ENCODE measurements at regions not wholly inside any gene's neighbourhood (a gene's known extent, or its start where the extent isn't known, plus 50 kb on each side); places are given as distances from the start of the nearest gene placed in this dataset.
"Not testable (repeated sequence)": the region's sequence is repeated elsewhere in the genome, so short reads cannot be mapped to it uniquely, and the experiment has no call there.

- DNase-seq (ENCODE audit: low read depth, low spot score): no peak
- no peak overlapping the region for H3K4me3 ChIP-seq (ENCODE audit: low read length)
Measured at GRCh38 chr6:134750669-134751068, 199.2 kb downstream of the ALDH8A1 start.

GRCh38 chr6:134748484-134748883 is 201.4 kb downstream of the ALDH8A1 start:
- DNase-seq (ENCODE audit: low read depth, low spot score): no peak
- no peak overlapping the region for H3K4me3 ChIP-seq (ENCODE audit: low read length)

GRCh38 chr6:134747197-134747596 is 202.7 kb downstream of the ALDH8A1 start:
- DNase-seq (ENCODE audit: low read depth, low spot score); H3K4me3 ChIP-seq (ENCODE audit: low read length): not testable (repeated sequence)

- no peak for DNase-seq (ENCODE audit: low read depth, low spot score)
- H3K4me3 ChIP-seq (ENCODE audit: low read length): no peak overlapping the region
Measured at GRCh38 chr6:134746140-134746539, 203.8 kb downstream of the ALDH8A1 start.

- DNase-seq (ENCODE audit: low read depth, low spot score); H3K4me3 ChIP-seq (ENCODE audit: low read length): not testable (repeated sequence)
Measured at GRCh38 chr6:134745192-134745591, 204.7 kb downstream of the ALDH8A1 start.

- no peak for DNase-seq (ENCODE audit: low read depth, low spot score)
- no peak overlapping the region for H3K4me3 ChIP-seq (ENCODE audit: low read length)
Measured at GRCh38 chr6:134744301-134744700, 205.6 kb downstream of the ALDH8A1 start.

- no peak for DNase-seq (ENCODE audit: low read depth, low spot score)
- H3K4me3 ChIP-seq (ENCODE audit: low read length): no peak overlapping the region
Measured at GRCh38 chr6:134741200-134741536, 208.7 kb downstream of the ALDH8A1 start.

- H3K4me3 ChIP-seq (ENCODE audit: low read length): no peak overlapping the region
- DNase-seq (ENCODE audit: low read depth, low spot score): no peak
Measured at GRCh38 chr6:134740473-134741199, 209.3 kb downstream of the ALDH8A1 start.

GRCh38 chr6:134740027-134740373 is 209.9 kb downstream of the ALDH8A1 start:
- DNase-seq (ENCODE audit: low read depth, low spot score): no peak
- H3K4me3 ChIP-seq (ENCODE audit: low read length): no peak overlapping the region

GRCh38 chr6:134739299-134740026 is 210.4 kb downstream of the ALDH8A1 start:
- no peak overlapping the region for H3K4me3 ChIP-seq (ENCODE audit: low read length)
- DNase-seq (ENCODE audit: low read depth, low spot score): no peak

- H3K4me3 ChIP-seq (ENCODE audit: low read length): no peak overlapping the region
- DNase-seq (ENCODE audit: low read depth, low spot score): no peak
Measured at GRCh38 chr6:134738211-134738885, 211.6 kb downstream of the ALDH8A1 start.

- no peak for DNase-seq (ENCODE audit: low read depth, low spot score)
- H3K4me3 ChIP-seq (ENCODE audit: low read length): no peak overlapping the region
Measured at GRCh38 chr6:134735461-134735860, 214.4 kb downstream of the ALDH8A1 start.

GRCh38 chr6:134734312-134734869 is 215.5 kb downstream of the ALDH8A1 start:
- no peak for DNase-seq (ENCODE audit: low read depth, low spot score)
- H3K4me3 ChIP-seq (ENCODE audit: low read length): no peak overlapping the region

GRCh38 chr6:134733801-134734200 is 216.1 kb downstream of the ALDH8A1 start:
- H3K4me3 ChIP-seq (ENCODE audit: low read length): no peak overlapping the region
- DNase-seq (ENCODE audit: low read depth, low spot score): no peak

- H3K4me3 ChIP-seq (ENCODE audit: low read length): no peak overlapping the region
- DNase-seq (ENCODE audit: low read depth, low spot score): no peak
Measured at GRCh38 chr6:134732763-134733162, 217.1 kb downstream of the ALDH8A1 start.

- DNase-seq (ENCODE audit: low read depth, low spot score): no peak
- H3K4me3 ChIP-seq (ENCODE audit: low read length): no peak overlapping the region
Measured at GRCh38 chr6:134731615-134732014, 218.3 kb downstream of the ALDH8A1 start.

- H3K4me3 ChIP-seq (ENCODE audit: low read length): no peak overlapping the region
Measured at GRCh38 chr6:134730013-134730412, 219.9 kb downstream of the ALDH8A1 start.

GRCh38 chr6:134729561-134729960 is 220.3 kb downstream of the ALDH8A1 start:
- no peak for DNase-seq (ENCODE audit: low read depth, low spot score)
- H3K4me3 ChIP-seq (ENCODE audit: low read length): no peak overlapping the region

More at GRCh38 chr6:134730013-134730412, 219.9 kb downstream of the ALDH8A1 start:
- DNase-seq (ENCODE audit: low read depth, low spot score): no peak

- no peak overlapping the region for H3K4me3 ChIP-seq (ENCODE audit: low read length)
- no peak for DNase-seq (ENCODE audit: low read depth, low spot score)
Measured at GRCh38 chr6:134727081-134727480, 222.8 kb downstream of the ALDH8A1 start.

GRCh38 chr6:134725590-134725989 is 224.3 kb downstream of the ALDH8A1 start:
- DNase-seq (ENCODE audit: low read depth, low spot score): no peak

More at GRCh38 chr6:134725590-134725989, 224.3 kb downstream of the ALDH8A1 start:
- H3K4me3 ChIP-seq (ENCODE audit: low read length): no peak overlapping the region

All from Jurkat, Clone E6-1 (cell line).